SU-DHL-6 (cell line): ENCODE measurements at regions not wholly inside any gene's neighbourhood (a gene's known extent, or its start where the extent isn't known, plus 50 kb on each side); places are given as distances from the start of the nearest gene placed in this dataset.

Experiments
- H2AFZ ChIP-seq: fragments of 200-600 bp; sonication (generic); 2 replicates; pipeline ENCODE4 v1.6.1; 2014; ENCODE audit warnings: low read depth, mild to moderate bottlenecking, moderate library complexity, mixed read lengths, antibody characterized with exemption, low read length; ENCODE audit not compliant: severe bottlenecking
- H3F3A ChIP-seq: fragments of 200-600 bp; shearing (Covaris generic); 2 replicates; pipeline ENCODE4 v1.6.0; 2016; ENCODE audit warnings: antibody characterized with exemption, mild to moderate bottlenecking; ENCODE audit not compliant: insufficient read depth
- H3K27ac ChIP-seq: fragments of 200-600 bp; sonication (generic); 2 replicates; pipeline ENCODE4 v1.5.1; 2016; ENCODE audit warnings: low read depth, mild to moderate bottlenecking, low read length, moderate library complexity, mixed read lengths
- H3K27me3 ChIP-seq: fragments of 200-600 bp; sonication (generic), shearing (Covaris generic); 2 replicates; pipeline ENCODE4 v1.6.0; 2014; ENCODE audit warnings: mild to moderate bottlenecking, low read length
- H3K36me3 ChIP-seq: fragments of 200-600 bp; sonication (generic); 2 replicates; pipeline ENCODE4 v1.6.1; 2014; ENCODE audit warnings: mild to moderate bottlenecking, low read length, mixed read lengths
- H3K4me2 ChIP-seq: fragments of 300-600, 200-600 bp; shearing (Covaris generic), sonication (generic); 2 replicates; pipeline ENCODE4 v1.6.0; 2014; ENCODE audit warnings: low read length, low read depth, mild to moderate bottlenecking; ENCODE audit not compliant: poor library complexity, severe bottlenecking
- H3K4me3 ChIP-seq: fragments of 200-600 bp; sonication (generic); 2 replicates; pipeline ENCODE4 v1.5.1; 2014; ENCODE audit warnings: antibody characterized with exemption, low read length, mild to moderate bottlenecking, mixed read lengths; ENCODE audit not compliant: insufficient read depth, poor library complexity, severe bottlenecking
- H3K79me2 ChIP-seq: fragments of 200-600 bp; sonication (generic); 2 replicates; pipeline ENCODE4 v1.6.1; 2014; ENCODE audit warnings: mild to moderate bottlenecking, low read length, moderate library complexity; ENCODE audit not compliant: insufficient read depth
- H3K9ac ChIP-seq: fragments of 200-600 bp; sonication (generic); 2 replicates; pipeline ENCODE4 v1.7.0; 2014; ENCODE audit warnings: mild to moderate bottlenecking, low read length
- H3K9me2 ChIP-seq: fragments of 200-600 bp; sonication (generic); replicated peaks from 2 replicates; pipeline ENCODE4 v1.6.1; 2014; ENCODE audit warnings: low read length; ENCODE audit not compliant: insufficient read depth
- H3K9me3 ChIP-seq: fragments of 200-600 bp; sonication (generic); 2 replicates; pipeline ENCODE4 v1.6.1; 2014; ENCODE audit warnings: low read length, mixed read lengths; ENCODE audit not compliant: insufficient read depth
- H4K20me1 ChIP-seq: fragments of 200-600 bp; sonication (generic); 2 replicates; pipeline ENCODE4 v1.6.1; 2014; ENCODE audit warnings: low read depth, mild to moderate bottlenecking, antibody characterized with exemption, low read length, moderate library complexity, mixed read lengths
- EZH2phosphoT487 ChIP-seq: fragments of 200-600 bp; sonication (generic), shearing (Covaris generic); conservative IDR thresholded peaks from 2 replicates; pipeline ENCODE4 v1.6.1; 2018; ENCODE audit warnings: mild to moderate bottlenecking, antibody characterized with exemption, low read length, moderate library complexity, mixed read lengths
- TF ChIP-seq, protein P1 (sequence below): fragments of 200-600 bp; sonication (generic); IDR thresholded peaks from one replicate; pipeline ENCODE4 v1.5.1; 2017; ENCODE audit warnings: antibody characterized with exemption, mild to moderate bottlenecking, low read length, moderate library complexity; ENCODE audit not compliant: insufficient read depth, poor library complexity, severe bottlenecking

DNA sequence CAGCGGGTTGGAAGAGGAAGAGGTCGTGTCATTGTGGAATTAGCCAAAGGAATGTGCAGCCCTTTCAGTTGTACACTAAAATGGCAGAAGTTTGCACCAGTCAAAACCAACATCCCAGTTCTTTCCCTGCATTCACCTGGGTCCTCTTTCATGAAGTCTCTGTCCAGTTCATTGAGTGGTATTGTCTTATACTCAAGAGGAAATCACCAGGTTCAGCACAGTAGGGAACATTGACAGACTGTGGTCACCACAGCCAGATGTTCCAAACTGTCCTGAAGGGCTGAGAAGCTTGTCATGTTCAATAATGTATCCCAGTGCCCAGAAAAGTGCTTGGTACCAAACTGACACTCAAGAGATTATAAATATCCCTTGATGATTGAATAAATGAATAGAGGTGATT is 131.6 kb downstream of the GLUL start:
- no peak overlapping the region for H3K9ac ChIP-seq
- TF ChIP-seq, protein P1, sequence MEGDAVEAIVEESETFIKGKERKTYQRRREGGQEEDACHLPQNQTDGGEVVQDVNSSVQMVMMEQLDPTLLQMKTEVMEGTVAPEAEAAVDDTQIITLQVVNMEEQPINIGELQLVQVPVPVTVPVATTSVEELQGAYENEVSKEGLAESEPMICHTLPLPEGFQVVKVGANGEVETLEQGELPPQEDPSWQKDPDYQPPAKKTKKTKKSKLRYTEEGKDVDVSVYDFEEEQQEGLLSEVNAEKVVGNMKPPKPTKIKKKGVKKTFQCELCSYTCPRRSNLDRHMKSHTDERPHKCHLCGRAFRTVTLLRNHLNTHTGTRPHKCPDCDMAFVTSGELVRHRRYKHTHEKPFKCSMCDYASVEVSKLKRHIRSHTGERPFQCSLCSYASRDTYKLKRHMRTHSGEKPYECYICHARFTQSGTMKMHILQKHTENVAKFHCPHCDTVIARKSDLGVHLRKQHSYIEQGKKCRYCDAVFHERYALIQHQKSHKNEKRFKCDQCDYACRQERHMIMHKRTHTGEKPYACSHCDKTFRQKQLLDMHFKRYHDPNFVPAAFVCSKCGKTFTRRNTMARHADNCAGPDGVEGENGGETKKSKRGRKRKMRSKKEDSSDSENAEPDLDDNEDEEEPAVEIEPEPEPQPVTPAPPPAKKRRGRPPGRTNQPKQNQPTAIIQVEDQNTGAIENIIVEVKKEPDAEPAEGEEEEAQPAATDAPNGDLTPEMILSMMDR = no peak
- TF ChIP-seq EZH2phosphoT487 = no peak
- H3F3A ChIP-seq = no peaks in the 10 kb centered on the region
- no peaks in the 10 kb centered on the region for H4K20me1 ChIP-seq
- H3K27me3 ChIP-seq = no peaks in the 10 kb centered on the region
- H3K27ac ChIP-seq = no peak overlapping the region
- no peaks in the 10 kb centered on the region for H3K79me2 ChIP-seq
- no peak overlapping the region for H3K4me2 ChIP-seq
- no peaks in the 10 kb centered on the region for H3K9me2 ChIP-seq
- no peak overlapping the region for H2AFZ ChIP-seq
- H3K4me3 ChIP-seq = no peak overlapping the region
- no peaks in the 10 kb centered on the region for H3K9me3 ChIP-seq
- H3K36me3 ChIP-seq = no peaks in the 10 kb centered on the region

DNA sequence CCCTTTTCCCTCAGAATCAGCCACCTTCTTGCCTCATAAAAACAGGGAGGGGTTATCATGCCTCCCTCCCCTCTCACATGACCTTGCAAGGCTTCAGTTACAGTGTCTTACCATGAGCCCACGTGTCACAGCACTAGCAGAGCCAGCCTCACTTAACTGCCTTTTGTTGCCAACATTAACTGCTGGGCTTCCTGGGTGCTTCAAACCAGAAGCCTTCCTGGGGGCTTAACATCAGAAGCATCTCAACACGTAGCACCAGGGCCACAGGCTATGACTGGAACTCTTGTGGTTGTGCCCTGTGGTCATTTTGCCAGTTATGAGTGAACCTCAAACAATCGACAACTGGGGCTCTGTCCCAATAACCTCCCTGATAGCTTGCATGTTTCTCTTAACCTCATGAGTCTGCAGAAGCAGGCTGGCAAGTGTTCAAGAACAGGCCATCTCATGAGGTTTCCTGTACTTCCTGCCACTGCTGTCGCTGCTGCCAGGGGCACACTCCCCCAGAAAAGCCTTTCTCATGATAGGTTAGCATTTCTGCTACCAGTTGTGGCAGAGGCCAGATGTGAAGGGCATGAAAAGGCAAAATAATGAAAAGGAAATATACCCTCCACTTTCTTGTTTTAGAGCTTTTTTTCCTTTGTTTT is 132.2 kb downstream of the GLUL start:
- Histone ChIP-seq H2AFZ (no peak overlapping the region), H3K9me3 (no peaks in the 10 kb centered on the region), H3K4me2 (no peak overlapping the region), H3F3A (no peaks in the 10 kb centered on the region), H3K9me2 (no peaks in the 10 kb centered on the region), H3K9ac (no peak overlapping the region), H3K79me2 (no peaks in the 10 kb centered on the region), H3K4me3 (no peak overlapping the region), H4K20me1 (no peaks in the 10 kb centered on the region), H3K36me3 (no peaks in the 10 kb centered on the region), H3K27me3 (no peaks in the 10 kb centered on the region), H3K27ac (no peak overlapping the region)
- TF ChIP-seq, protein P1 = no peak
- TF ChIP-seq EZH2phosphoT487 = no peak

DNA sequence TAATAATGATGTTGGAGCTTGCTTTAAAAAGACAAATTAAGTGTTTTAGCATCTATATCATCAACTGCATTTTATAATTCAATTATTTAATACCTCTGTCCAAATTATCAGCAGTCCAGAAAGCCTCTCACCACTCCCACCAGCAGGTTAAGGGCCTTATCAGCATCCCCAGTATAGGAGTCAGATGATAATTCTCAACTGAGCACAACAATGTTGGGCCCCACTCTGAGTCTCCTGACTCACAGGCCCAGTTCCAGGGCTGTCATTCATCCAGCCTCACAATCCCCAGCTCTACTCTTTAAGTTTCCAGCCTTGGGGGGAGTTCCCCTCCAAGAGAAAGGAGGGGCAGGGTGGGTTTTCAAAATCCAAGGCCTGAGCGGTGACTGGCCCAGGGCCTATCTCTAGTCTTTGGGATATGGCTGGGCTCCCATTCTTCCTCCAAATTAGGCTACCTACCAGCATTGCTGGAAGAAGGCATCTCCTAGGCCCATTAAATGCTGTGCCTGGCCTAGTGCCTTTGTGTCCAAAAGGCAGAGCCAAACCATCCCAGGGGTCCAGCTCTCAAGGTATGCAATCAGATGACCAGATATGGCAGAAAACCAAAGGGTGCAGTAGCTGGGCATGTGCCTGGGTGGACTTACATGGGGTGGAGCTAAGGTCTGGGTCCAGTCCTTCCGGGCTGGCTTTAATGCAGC is 134.1 kb downstream of the GLUL start:
- no peak overlapping the region for H3K4me2 ChIP-seq
- no peak for TF ChIP-seq EZH2phosphoT487
- TF ChIP-seq, protein P1 = no peak
- no peaks in the 10 kb centered on the region for H3K36me3 ChIP-seq
- no peaks in the 10 kb centered on the region for H3K9me3 ChIP-seq
- H2AFZ ChIP-seq = no peak overlapping the region
- H4K20me1 ChIP-seq = no peaks in the 10 kb centered on the region
- H3K4me3 ChIP-seq = no peak overlapping the region
- H3K9me2 ChIP-seq = no peaks in the 10 kb centered on the region
- H3K27ac ChIP-seq = no peak overlapping the region
- no peaks in the 10 kb centered on the region for H3K79me2 ChIP-seq
- no peak overlapping the region for H3K9ac ChIP-seq
- no peaks in the 10 kb centered on the region for H3K27me3 ChIP-seq
- no peaks in the 10 kb centered on the region for H3F3A ChIP-seq
